Fibroblast of skin of back (primary cell): ENCODE measurements at regions not wholly inside any gene's neighbourhood (a gene's known extent, or its start where the extent isn't known, plus 50 kb on each side); places are given as distances from the start of the nearest gene placed in this dataset.
A peak's percentile ranks its signal among the peaks of the same experiment; 100 is the strongest.
"Not testable (repeated sequence)": the region's sequence is repeated elsewhere in the genome, so short reads cannot be mapped to it uniquely, and the experiment has no call there.

Experiments
- DNase-seq: peaks from one replicate; pipeline ENCODE4 v3.0.0-alpha.2; 2013

GRCh38 chr7:135872861-135873260 is 104.3 kb downstream of the MTPN start:
- not testable (repeated sequence) for DNase-seq

GRCh38 chr7:135862586-135863340 is 114.2 kb upstream of the FAM180A start:
- DNase-seq = no peak

GRCh38 chr7:135859538-135859937 is 110.9 kb upstream of the FAM180A start:
- DNase-seq = peak; percentile 41

- DNase-seq = no peak
Observed at GRCh38 chr7:135858851-135859250, 110.2 kb upstream of the FAM180A start.

- DNase-seq = no peak
Observed at GRCh38 chr7:135858379-135858778, 109.8 kb upstream of the FAM180A start.

- no peak for DNase-seq
Observed at GRCh38 chr7:135857519-135858274, 109.1 kb upstream of the FAM180A start.

GRCh38 chr7:135856356-135857144 is 107.9 kb upstream of the FAM180A start:
- DNase-seq = peak; percentile 18

- DNase-seq = no peak
Observed at GRCh38 chr7:135855846-135856245, 107.2 kb upstream of the FAM180A start.

- no peak for DNase-seq
Observed at GRCh38 chr7:135853499-135853898, 104.9 kb upstream of the FAM180A start.

GRCh38 chr7:135853008-135853407 is 104.4 kb upstream of the FAM180A start:
- DNase-seq = no peak

GRCh38 chr7:135847242-135847641 is 98.6 kb upstream of the FAM180A start:
- DNase-seq = no peak

- no peak for DNase-seq
Observed at GRCh38 chr7:135846339-135846738, 97.7 kb upstream of the FAM180A start.

- DNase-seq = no peak
Observed at GRCh38 chr7:135845415-135846075, 96.9 kb upstream of the FAM180A start.

GRCh38 chr7:135844903-135845302 is 96.3 kb upstream of the FAM180A start:
- DNase-seq = no peak

GRCh38 chr7:135843214-135843613 is 94.6 kb upstream of the FAM180A start:
- DNase-seq = no peak

GRCh38 chr7:135842446-135843179 is 94.0 kb upstream of the FAM180A start:
- no peak for DNase-seq

GRCh38 chr7:135840591-135840990 is 92.0 kb upstream of the FAM180A start:
- no peak for DNase-seq

- DNase-seq = no peak
Observed at GRCh38 chr7:135837675-135838074, 89.1 kb upstream of the FAM180A start.

- no peak for DNase-seq
Observed at GRCh38 chr7:135834266-135834665, 85.7 kb upstream of the FAM180A start.

- no peak for DNase-seq
Observed at GRCh38 chr7:135833642-135834041, 85.0 kb upstream of the FAM180A start.

GRCh38 chr7:135831455-135832195 is 83.0 kb upstream of the FAM180A start:
- DNase-seq = no peak
